Choroid plexus epithelial cell (primary cell): ENCODE measurements at regions not wholly inside any gene's neighbourhood (a gene's known extent, or its start where the extent isn't known, plus 50 kb on each side); places are given as distances from the start of the nearest gene placed in this dataset.

Experiments
- DNase-seq: peaks from one replicate; pipeline ENCODE4 v3.0.0-alpha.2; 2010; ENCODE audit warnings: low read depth
- H3K4me3 ChIP-seq: 2 replicates; pipeline ENCODE4 v1.5.1; 2011; ENCODE audit warnings: low read depth, mild to moderate bottlenecking, control low read depth, low read length, moderate library complexity
- TF ChIP-seq, protein P1 (sequence below): conservative IDR thresholded peaks from 2 replicates; pipeline ENCODE4 v1.5.1; 2011; ENCODE audit warnings: low read depth, mild to moderate bottlenecking, control low read depth, inconsistent platforms, low read length, moderate library complexity

DNA sequence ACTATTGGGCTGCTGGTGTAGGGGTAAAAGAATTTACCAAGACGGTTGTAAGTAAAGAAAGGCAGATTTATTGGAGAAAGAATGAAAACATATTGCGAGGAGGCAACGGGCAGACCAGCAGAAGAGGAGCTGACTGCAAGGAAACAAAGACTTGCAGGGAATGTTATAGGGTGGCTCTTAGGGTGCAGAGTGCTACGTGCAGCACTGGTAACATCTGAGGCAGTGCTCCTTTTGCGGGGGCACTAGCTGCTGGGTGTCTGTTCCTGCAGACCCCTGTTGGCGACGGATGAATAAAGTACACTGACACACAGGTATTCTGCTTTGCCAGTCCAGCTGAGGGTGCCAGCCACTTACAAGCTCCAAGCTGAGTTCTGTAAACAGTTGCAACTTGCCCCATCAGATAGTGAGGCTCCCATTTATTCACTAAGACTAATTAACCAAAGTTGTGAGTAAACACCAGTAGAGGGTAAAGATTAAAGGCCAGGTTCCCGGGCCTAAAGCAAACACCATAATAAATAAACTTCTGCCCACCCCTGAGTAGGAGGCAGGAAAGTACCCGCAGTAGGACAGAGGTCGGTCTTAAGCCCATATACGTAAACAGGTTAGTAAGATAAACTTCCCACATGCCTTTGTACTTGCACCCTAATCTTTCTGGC, 140.2 kb upstream of the KCNK1 start:
- no peak for DNase-seq
- TF ChIP-seq, protein P1, sequence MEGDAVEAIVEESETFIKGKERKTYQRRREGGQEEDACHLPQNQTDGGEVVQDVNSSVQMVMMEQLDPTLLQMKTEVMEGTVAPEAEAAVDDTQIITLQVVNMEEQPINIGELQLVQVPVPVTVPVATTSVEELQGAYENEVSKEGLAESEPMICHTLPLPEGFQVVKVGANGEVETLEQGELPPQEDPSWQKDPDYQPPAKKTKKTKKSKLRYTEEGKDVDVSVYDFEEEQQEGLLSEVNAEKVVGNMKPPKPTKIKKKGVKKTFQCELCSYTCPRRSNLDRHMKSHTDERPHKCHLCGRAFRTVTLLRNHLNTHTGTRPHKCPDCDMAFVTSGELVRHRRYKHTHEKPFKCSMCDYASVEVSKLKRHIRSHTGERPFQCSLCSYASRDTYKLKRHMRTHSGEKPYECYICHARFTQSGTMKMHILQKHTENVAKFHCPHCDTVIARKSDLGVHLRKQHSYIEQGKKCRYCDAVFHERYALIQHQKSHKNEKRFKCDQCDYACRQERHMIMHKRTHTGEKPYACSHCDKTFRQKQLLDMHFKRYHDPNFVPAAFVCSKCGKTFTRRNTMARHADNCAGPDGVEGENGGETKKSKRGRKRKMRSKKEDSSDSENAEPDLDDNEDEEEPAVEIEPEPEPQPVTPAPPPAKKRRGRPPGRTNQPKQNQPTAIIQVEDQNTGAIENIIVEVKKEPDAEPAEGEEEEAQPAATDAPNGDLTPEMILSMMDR = no peak
- H3K4me3 ChIP-seq = no peak overlapping the region

DNA sequence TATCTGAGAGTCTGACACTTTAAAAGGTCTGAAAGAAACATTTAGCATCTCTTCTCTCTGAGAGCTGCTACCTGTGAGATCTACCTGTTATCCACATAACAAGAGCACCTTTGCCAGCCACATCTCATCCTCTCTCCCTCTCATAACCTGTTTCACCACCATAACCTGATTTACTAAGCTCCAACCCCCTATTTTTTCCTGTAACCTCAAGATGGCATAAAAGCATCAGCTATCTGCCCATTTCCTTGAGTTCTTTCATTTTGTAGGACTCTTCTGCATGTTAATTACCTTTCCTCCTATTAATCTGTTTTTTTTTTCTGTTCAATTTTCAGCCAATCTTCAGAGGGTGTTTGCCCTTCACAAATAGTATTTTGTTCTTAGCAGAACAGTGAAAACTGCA, 136.5 kb upstream of the KCNK1 start:
- DNase-seq = no peak
- TF ChIP-seq, protein P1 = no peak
- no peak overlapping the region for H3K4me3 ChIP-seq

DNA sequence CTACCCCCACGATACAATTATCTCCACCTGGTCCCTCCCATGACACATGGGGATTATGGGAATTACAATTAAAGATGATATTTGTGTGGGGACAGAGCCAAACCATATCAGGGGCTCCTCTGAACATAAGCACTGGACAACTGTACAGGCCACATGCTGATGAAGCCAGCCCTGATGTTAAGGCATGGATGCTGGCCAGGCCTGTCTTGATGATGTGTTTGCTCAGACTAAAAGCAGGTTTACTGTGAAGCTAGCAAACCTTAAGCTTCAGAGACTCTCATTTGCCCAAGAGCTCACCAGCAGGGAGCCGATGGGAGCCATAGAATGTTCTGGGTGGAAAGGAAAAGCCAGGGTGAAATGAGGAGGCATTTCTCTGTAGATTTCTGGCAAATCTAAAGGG, 135.3 kb upstream of the KCNK1 start:
- no peak for DNase-seq
- H3K4me3 ChIP-seq = no peak overlapping the region
- TF ChIP-seq, protein P1 = no peak

DNA sequence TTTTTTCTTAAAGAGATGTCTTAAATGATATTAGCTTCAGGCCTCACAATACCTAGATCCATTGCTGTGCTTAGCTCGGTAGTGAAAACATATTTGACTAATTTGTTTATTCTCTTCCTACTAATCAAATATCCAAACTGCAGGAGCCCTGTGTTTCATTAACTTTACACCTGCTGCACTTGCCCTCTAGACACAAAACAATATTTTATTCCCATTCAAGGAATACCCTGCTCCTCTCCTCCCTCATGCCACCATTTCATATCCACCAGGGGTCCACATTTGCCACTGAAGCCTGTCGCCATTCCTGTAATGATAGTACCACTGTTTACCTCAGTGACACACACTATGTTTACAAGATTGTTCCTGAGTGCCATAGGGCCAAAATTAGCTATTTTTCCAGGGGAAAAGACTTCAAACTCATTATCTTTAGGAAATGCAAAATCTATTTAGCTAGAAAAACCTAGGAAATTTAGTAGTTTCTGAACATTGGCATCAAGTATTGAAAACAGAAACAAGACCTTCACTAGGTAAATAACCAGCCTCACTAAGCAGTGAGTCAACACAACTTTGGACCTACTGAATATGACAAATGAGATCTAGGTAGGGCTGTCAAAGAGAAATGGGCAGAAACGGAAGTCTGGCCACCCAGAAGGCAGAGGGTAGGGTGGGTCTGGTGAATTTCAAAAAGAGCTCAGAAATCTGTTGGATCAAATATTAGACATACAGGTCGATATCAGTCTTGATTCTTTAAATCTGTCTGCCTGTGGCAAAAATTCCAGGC, 134.6 kb upstream of the KCNK1 start:
- TF ChIP-seq, protein P1 = no peak
- no peak for DNase-seq
- H3K4me3 ChIP-seq = no peak overlapping the region

DNA sequence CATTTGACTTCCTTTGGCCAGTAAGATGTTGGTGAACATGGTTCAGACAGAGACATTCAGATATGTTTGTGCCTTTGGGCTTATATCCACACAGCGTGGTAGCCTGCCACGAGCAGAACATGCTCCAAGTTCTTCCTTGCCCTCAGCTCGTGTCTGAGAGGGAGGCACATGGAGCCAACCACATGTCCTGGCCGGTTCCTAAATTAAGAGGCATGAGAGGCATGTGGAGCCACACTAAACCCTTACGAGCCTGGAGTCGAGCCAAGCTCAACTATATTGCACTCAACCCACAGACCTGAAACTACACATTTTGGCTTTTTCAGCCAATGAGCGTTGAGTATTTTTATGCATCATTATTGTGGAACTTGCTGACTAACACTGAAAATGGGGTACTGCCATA, 133.7 kb upstream of the KCNK1 start:
- DNase-seq = no peak
- TF ChIP-seq, protein P1 = no peak
- H3K4me3 ChIP-seq = no peak overlapping the region

DNA sequence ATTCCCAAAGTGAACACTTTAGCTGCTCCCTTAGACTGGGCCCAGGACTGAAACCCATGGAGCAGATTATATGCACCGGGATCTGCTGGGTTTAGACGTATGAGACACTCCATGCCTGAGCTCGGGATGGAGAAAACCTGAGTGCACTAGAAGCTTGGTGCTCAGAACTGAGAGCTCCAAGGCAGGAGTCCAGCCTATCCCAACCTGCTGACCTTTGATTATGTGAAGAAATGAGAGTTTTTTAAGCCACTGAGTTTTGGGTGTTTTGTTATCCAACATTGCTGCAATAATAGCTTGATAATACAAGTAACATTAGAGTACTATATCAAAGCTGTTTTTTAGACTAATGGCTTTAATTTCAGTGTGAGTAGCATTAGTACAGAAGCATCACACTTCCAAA, 131.5 kb upstream of the KCNK1 start:
- DNase-seq = no peak
- H3K4me3 ChIP-seq = no peak overlapping the region
- TF ChIP-seq, protein P1 = no peak

DNA sequence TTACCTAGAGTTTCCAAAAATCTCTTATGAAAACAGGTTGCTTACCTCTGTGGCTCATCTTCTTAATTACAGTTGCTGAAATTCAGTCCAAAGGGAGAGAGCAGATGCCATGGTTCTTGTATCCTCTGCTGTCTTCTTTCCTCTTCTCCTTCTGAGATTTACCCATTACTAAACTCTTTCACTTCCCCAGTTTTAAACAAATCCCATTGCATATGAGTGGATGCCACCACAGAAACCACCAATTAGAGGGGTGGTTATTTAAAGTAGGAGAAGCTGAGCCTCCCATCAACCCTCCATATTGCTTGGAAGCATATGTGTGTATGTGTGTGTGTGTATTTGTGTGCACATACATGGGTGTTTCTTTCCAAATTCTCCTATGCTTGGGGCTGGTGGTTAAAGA, 128.5 kb upstream of the KCNK1 start:
- no peak for DNase-seq

More for the DNA sequence above, 128.5 kb upstream of the KCNK1 start:
- TF ChIP-seq, protein P1 = no peak
- no peak overlapping the region for H3K4me3 ChIP-seq
